Right renal cortex interstitium (tissue), 3 donors: ENCODE measurements at regions not wholly inside any gene's neighbourhood (a gene's known extent, or its start where the extent isn't known, plus 50 kb on each side); places are given as distances from the start of the nearest gene placed in this dataset.

Experiments used
- DNase-seq, 3 donors: peaks; one replicate each; pipeline ENCODE4 v3.0.0-alpha.2; 2013; ENCODE audit warnings: low read depth in 3 of 3, low spot score in 2 of 3

DNA sequence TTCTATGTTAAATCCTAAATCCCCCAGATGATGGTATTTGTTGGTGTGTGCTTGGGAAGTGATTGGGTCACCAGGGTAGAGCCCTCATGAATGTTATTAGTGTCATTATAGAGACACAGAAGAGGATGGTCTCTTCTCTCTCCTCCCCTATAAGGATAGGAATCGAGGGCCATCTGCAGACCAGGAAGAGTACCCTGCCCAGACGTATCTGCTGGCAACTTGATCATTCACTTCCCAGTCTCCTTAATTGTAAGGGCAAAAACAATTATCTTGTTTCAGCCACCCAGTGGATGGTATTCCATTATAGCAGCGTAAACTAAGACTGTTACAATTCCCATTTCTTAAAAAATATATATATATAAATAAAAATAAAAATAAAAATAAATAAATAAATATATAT is 892.2 kb downstream of the SI start:
- no peak for DNase-seq

DNA sequence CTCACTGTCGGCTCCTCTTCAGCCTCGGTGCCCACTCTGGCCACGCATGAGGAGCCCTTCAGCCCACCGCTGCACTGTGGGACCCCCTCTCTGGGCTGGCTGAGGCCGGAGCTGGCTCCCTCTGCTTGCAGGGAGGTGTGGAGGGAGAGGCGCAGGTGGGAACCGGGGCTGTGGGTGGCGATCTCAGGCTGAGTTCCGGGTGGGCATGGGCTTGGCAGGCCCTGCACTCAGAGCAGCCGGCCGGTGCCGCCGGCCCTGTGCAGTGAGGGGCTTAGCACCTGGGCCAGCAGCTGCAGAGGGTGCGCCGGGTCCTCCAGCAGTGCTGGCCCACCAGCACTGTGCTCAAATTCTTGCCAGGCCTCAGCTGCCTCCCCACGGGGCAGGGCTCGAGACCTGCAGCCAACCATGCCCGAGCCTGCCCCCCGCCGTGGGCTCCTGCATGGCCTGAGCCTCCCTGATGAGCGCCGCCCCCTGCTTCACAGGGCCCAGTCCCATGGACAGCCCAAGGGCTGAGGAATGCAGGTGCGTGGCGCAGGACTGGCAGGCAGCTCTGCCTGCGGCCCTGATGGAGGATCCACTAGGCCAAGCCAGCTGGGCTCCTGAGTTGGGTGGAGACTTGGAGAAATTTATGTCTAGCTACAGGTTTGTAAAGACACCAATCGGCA is 899.1 kb downstream of the SI start:
- DNase-seq, result no peak

DNA sequence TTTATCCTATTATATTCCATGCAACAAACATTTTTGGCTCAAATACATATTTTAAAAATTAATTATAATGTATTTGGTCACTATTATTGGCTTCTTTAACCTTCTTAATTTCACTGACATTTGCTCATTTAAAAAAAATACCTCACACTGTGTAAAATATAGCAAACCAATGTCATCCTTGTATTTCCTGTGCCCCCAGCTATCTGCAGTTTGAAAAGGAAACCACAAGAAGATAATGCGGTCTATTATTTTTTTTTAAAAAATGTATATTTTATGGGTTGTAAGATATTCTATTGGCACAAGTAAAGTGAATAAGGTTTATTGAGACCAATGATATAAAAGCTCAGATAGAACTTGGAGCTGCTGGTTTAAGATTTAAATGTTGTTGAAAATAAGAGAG is 904.2 kb downstream of the SI start:
- no peak for DNase-seq

DNA sequence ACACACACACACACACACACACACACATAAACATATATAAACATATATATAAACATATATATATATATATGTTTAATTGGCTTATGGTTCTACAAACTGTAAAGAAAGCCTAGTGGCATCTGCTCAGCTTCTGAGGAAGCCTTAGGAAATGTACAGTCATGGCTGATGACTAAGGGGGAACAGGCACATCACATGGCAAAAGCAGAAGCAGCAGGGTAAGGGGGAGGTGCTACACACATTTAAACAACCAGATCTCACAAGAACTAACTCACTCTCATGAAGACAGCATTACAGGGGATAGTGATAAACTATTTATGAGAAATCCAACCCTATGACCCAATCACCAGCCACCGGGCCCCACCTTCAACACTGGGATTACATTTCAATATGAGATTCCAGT is 922.9 kb downstream of the SI start:
- no peak for DNase-seq

DNA sequence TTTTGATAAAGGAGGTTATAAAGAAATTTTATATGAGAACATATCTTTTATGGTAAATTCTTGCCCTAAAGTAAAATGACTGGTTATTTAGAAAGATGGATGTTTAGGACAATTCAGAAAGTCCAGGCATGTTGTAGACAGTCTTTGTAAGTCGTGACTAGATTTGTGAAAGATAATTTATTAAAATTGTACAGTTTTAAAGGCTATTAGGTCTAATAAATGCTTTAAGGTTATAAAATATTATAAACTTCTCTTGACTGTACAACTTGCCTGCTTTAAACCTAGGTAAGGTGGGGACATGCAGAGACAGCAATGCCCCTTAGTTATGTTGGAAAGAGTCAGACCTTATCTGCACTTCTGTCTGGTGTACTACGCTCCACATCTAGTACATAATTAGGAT is 933.5 kb downstream of the SI start:
- DNase-seq, result no peak

DNA sequence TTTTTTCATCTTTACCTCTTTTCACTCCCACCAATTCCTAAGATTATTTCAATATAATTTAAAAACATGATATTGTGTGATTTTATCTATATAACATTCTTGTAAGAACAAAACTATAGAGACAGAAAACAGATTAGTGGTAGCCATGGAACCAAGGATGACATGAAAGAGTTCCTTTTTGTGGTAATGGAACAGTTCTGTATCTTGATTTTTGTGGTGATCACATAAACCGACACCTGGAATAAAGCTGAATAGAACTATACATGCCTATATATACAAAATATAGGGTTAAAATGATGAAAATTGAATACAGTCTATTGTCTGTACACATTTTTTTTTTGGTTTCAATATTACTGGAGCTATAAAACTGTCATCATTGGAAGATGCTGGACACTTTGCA is 945.4 kb downstream of the SI start:
- no peak for DNase-seq

DNA sequence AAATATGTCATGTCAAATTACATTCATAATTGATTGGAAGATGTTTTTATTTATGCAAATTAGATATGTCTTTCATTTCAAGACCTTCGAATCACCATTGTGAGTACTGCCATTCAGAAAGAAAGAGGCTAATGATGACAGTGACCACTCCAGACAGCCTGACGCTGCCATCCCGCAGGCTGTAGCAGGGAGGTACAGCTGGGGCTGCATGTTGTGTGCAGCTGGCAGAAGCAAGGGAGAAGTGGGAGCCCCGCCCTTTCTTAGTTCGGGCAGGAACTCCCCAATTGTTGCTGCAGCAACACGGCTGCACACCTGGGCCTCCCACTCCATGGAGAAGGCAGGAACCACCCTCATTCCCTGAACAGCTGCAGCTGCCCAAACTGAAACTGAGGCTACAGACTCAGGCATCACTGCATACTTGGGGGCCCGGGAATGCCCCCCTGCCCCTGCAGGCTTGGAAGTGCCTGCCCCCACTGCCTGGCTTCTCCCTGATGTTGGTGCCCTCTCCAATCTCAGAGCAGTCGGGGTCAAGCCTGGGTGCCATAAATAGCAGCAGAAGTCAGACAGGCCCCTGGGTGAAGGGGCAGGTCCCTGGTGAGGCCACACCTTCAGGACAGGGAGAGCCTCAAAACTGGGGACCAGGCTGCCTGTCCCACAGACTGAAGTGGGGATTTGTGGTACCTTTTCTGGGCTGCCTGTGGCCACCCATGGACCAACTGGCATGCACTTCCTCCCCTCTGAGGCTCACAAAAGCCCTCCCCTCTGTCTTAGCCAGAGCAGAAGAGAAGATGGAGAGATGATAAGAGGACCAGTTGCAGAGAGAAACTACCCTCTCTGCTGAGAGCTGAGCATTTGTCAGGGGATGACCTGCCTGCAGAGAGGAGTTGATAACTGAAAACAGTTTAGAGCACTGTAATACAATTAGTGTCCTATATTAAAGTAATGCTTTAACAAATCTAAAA is 964.6 kb downstream of the SI start:
- DNase-seq, result no peak

DNA sequence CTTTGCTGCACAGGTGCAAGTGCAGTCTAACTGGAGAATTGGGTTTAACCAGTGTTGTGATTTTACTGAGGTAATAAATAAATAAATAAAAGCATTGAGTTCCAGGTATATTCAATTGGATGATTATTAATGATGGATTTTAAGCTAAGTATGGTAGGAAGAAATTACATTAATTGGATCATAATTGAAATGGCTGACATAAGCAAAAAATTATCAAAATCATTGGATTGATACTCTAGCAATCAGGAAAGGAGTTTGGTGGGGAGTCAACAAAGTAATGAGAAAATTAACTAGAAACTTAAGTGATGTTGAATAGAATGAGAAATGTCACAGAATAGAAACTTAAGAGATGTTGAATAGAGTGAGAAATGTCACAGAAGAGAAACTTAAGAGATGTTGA is 981.9 kb downstream of the SI start:
- DNase-seq, result no peak

DNA sequence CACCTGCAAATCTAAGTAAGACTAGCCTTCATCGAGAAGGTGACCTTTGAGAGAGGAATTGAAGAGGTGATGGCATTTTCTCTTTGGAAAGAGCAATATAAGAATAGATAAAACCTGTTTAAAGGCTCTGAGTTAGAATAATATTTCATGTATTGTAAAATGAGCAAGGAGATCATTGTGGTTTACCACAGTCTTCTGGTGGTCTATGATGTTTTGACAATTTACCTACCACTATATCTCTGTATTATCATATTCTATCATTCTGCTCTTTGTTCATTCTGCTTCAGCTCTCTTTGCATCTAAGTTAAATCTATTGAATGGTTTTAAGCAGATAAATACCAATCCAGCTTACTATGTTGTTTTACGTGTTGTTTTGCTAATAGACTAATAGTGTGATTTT is 982.3 kb downstream of the SI start:
- no peak for DNase-seq

DNA sequence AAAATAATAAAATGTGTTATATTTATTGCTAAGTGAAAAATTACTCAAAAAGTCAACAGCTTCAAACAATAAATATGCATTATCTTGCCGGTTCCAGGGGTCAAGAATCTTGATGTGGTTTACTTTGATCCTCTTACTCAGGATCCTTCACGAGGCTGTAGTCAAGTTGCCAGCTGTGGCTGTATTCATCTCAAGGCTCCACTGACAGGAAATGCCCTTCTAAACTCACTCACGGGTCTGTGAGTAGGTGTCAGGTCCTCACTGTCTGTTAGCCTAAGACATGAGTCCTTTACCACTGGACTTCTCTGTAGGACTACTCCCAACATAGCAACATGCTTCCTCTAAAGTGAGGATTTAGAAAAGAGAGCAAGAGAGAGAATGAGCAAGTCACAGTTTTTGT is 983.0 kb downstream of the SI start:
- DNase-seq, result no peak

DNA sequence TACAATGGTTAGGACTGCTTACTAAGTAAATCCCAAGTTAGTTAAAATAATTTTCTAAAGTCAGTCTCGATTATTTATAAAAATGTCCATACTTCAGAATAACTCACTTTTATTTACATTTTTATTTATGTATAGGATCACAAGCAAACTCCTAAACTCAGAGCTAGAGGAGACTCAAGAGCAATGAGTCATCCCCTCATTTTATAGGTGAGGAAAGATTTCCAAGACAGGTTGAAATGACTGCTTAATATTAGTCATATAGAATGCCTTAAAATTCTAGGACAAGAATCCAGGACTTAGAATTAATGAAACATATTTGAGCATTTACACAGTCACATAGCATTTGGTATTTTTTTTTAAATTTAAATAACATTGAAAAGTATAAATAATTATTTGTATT is 983.8 kb downstream of the SI start:
- no peak for DNase-seq

DNA sequence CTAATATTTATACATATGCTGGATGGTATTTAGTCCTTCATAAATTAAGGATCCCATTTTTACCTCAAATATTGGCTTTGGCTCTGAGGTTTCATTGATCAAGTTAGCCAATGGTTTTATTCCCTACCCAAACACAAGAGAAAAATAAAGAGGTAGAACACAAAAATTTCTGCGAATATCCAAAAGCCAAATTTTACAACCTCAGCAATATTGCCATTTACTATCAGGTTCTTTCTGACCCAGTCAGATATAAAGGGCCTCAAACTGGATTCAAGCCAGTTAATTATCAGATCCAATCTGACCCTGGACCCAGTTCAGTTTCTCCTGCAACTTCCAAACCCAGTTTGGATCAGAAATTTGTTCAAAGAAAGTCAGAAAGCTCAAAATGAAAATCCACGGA is 998.1 kb downstream of the SI start:
- DNase-seq, result no peak

DNA sequence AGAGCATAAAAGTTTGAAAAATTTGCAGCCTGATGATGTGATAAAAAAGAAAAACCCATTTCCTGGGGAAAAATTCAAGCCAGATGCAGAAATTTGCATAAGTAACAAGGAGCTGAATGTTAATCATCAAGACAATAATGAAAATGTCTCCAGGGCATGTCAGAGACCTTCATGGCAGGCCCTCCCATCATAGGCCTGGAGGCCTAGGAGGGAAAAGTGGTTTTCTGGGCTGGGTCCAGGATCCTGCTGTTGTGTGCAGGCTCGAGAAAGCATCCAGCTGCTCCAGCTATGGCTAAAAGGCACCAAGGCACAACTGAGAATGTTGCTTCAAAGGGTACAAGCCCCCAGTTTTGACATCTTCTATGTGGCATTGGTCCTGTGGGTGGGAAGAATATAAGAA is 1014.0 kb downstream of the SI start:
- DNase-seq, result no peak

DNA sequence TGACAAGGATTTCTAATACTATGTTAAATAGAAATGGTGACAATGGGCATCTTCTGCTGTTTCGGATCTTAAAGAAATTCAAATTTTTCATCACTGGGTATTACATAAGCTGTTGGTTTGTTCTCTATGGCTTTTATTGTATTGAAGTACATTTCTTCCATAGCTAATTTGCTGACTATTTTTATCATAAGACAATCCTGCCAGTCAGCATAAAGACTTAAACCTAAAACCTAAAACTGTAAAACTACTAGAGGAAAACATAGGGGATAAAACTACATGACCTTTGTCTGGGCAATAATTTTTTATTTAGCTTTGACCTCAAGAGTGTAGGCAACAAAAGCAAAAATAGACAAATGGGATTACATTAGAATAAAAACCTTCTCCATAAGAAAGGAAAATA is 1017.4 kb downstream of the SI start:
- no peak for DNase-seq

DNA sequence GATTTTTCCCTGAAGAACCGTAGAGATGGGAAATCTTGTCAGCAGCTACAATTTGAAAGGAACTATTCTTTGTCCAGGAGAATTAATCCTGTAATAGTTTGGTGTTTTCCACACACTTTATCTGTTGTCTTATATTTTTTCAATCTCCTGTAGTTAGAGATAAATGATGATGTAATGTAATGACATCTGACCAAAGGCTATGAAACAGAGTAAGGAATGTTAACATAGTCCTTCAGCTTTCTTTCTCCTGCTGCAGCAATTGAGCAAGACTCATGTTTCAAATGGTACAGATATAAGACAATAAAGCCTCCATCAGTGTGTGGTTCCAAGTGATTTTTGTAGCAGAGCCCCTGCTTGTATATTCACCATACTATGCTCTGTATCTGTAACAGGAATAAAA is 1028.4 kb downstream of the SI start:
- no peak for DNase-seq

DNA sequence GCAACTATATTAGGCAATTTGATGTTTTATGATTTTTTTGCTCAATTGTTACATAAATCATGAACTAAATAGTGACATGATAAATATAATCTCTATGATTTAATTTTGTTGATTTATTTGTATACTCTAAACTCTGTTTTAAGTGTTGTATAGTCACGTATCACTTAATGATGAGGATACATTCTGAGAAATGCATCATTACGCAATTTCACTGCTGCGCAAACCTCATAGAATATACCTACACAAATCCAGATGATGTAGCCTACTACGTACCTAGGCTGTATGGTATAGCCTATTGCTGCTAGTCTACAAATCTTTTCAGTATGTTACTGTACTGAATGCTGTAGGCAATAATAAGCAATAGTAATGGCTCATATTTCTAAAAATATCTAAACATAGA is 1029.8 kb downstream of the SI start:
- DNase-seq, result no peak

DNA sequence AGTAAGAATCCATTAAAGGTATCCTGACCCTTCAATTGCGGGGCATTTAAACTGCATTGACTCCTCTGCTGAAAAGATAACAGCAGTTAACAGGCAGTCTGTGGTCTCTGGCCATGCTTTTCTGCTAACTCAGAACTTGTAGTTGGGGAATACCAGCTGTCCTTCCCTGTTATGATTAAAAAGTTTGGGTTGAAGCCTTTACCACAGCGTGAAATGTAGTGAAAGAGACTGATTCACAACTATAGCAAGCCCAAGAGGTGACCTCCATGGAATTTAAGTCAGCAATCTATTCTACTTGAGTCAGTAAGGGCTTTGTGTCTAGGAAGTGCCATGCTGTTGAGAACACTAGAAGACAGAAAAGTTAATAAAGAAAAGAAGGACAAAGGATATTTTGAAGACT is 1037.3 kb downstream of the SI start:
- no peak for DNase-seq

DNA sequence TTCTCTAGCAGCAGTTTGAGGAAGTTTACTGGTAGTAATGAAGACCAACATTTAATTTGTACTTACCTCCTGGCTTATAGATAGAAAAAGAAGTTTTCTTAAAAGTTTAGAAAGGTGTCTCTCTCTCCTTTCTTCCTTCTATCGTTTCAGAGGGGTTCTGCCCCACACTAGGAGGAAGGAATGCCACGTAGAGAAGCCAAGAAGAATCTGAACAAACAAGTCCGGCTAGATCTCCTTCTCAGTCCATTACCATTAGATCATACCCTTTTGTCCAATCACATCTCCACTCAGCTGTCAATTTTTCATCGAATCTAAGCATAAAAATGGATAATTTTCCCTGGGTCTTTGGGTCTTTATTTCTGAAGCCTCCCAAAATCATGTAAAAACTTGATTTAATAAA is 1048.1 kb downstream of the SI start:
- no peak for DNase-seq

DNA sequence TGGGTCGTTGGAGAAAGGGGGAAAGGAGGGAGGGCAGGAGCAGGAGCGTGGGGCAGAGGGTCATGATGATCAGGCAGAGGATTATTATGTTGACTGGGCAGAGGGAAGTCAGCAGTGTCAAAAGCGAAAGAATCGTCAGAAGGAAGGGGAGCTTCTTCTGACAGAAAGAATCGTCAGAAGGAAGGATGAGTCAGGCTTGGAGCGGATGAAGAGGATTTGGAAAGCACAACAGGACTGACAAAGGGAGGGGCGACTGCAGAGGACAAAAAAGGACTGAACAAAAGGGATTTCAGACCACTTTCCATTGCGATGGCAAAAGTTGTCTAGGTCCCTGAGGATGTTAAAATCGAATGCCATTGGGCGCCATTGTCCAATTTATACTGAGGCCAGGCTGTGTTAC is 1053.5 kb downstream of the SI start:
- no peak for DNase-seq

DNA sequence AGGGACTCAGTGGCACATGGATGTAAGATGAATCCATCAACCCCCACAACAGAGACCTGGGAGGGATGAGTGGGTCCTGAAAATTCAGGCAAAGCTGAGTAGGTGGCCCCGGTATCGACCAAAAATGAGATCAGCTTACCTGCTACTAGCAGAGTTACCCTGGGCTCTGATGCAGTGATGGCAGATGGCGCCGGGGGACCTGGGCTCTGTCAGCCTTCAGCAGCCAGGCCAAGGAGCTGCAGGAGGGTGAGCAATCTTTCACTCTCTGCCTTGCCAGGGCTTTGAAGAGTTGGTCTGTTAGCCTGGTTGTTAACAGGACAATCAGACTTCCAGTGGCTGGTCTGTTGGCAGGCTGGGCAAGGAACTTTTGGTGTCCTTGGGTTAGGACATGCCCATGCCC is 1054.8 kb downstream of the SI start:
- no peak for DNase-seq

DNA sequence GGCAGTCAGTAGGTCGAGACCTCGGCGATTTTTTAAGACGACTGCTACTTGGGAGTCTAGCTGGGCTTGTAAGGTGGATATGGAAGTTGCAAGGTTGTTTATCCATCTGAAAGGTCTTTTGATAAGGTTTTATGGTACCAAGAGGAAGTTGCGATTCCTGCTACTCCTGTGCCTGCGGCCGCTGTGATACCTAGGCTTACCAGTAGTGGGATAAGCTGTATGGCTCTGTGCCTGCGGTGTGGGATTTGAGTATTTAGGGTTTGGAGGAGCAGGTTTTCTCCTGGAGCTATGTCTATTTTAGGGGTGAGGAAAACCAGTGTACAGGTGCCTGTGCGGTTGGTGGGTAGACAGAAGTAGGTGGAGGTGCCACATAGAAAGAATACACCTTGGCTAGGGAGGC is 1059.8 kb downstream of the SI start:
- DNase-seq, result no peak

DNA sequence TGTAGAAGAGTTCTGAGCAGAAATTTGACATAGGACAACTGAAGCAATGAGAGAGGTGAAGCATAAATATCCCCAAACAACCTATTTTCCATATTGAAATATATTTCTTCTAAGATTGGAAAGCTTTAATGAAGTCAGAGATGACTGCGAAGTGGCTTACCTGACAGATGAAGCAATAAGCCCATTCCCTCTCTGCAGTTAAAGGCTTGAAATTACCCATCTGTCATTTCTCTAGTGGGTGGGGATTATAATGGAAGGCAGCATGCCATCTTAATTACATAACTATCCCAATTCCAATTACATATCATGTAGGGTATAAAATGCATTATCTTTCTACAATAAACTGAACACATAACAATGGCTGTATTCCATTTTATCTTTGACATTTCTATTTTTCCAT is 1070.5 kb downstream of the SI start:
- DNase-seq, result no peak
